ENCODE measurements at regions not wholly inside any gene's neighbourhood (a gene's known extent, or its start where the extent isn't known, plus 50 kb on each side); places are given as distances from the start of the nearest gene placed in this dataset.

DNA sequence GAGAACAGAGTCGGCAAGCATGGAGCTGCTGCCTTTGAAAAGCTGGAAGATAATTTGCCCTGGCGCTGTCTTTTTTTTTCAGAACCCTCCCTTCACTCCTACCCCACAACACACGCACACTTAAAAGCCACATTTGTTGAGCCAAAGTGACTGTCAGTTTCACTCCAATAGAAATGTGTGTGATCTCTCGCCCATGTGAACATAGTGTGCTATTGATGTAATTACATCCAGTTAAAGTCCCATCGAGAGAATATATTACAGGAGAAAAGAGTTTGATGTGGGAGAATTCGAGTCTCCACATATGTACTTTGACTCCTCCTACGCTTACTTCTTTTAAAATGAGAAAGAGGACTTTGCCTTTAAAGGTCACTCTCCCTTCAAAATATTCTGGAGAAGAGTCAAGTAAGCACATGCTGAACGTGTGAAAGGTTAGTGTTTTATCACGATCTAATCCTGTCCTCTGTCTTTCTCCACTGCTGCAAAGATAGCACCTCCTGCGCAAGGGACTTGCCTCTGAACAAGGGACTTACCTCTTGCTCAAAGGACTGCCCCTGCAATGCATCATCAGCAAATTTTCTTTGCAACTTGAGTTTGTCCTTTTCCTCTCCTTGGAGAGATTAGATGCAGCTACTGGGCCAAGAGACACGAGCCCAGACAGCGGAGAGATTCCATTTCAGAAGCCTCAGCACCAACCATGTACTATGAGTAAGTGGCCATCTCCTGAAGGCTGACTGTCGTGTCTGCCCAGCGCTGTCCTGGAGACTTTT lies 613.9 kb downstream of the PTPRU start:
- Mint-ChIP-seq H3K27ac (no peak overlapping the region), H3K4me1 (ENCODE audit: low read depth) (no peaks in the 10 kb centered on the region), H3K36me3 (ENCODE audit: low read depth) (no peaks in the 10 kb centered on the region)

DNA sequence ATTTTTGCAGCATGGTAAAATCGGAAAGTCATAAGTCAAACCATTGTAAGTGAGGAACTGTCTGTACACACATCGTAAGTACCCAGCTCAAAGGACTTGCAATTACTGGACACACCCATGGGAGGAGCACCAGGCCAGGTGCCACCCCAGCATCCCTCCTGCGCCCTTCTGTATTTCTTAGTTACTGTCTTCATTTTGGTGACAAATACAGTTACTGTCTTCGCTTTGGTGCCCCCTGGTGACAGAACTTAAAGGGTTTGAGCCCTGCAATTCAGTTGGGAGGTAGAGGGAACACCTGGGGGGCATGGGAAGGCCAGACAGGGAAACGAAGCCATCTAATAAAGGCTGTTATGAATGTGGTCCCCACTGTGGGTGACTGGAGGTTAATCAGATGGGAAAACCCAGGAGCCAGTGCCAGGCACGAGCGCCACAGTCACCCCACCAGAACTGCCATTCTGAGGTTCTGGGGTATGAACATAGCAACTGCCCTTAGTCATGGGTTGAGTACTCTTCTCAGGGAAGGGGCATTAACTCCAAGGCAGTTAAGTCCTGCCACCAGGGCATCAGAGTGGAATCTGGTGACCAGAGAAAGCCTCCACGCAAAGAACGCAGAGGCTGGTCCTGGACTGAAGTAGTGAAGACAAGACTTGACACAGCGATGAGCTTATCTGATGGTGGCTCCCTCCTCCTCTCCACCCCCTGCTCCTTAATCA lies 612.9 kb downstream of the PTPRU start:
- no peaks in the 10 kb centered on the region for H3K9me3 Mint-ChIP-seq
- H3K27ac Mint-ChIP-seq: no peak overlapping the region
- no peak overlapping the region for H3K4me3 Mint-ChIP-seq
- no peaks in the 10 kb centered on the region for H3K36me3 Mint-ChIP-seq (ENCODE audit: low read depth)
- H3K4me1 Mint-ChIP-seq (ENCODE audit: low read depth): no peaks in the 10 kb centered on the region
- intact Hi-C loops (cut with micrococcal nuclease): loop anchor here (5.0 kb wide), 1 partner anchor 472 kb away; no protein-coding TSS in a partner anchor
- H3K27me3 Mint-ChIP-seq: peaks cover 5% of the 10 kb centered on the region

More for the DNA sequence above, 613.9 kb downstream of the PTPRU start:
- intact Hi-C loops (cut with micrococcal nuclease): loop anchor here (5.0 kb wide), 1 partner anchor 473 kb away; no protein-coding TSS in a partner anchor
- Mint-ChIP-seq H3K27me3 (peaks cover 5% of the 10 kb centered on the region), H3K9me3 (no peaks in the 10 kb centered on the region), H3K4me3 (no peak overlapping the region)

DNA sequence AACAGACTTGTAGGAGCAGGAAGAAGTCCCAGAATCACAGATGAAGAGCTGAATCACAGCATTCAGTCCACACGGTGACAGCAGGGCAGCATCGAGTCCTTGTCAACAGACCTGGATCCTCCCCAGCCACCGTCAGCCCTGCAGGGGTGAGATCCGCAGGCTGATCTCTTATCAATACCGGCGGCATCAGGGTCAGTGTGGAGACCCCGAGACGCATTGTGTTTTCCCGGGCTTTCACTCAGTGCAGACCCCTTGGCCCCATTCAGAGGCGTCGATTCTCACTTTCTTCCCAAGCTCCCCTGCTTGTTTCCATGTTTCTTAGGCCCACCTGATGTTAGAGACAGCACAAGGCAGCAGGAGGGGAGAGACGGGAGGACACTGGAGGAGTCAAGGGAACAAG lies 609.6 kb downstream of the PTPRU start:
- intact Hi-C loops (cut with micrococcal nuclease): loop anchor here (5.0 kb wide), 1 partner anchor 469 kb away; no protein-coding TSS in a partner anchor
- H3K9me3 Mint-ChIP-seq: peaks cover 22% of the 10 kb centered on the region
- peaks cover 5% of the 10 kb centered on the region for H3K27me3 Mint-ChIP-seq

DNA sequence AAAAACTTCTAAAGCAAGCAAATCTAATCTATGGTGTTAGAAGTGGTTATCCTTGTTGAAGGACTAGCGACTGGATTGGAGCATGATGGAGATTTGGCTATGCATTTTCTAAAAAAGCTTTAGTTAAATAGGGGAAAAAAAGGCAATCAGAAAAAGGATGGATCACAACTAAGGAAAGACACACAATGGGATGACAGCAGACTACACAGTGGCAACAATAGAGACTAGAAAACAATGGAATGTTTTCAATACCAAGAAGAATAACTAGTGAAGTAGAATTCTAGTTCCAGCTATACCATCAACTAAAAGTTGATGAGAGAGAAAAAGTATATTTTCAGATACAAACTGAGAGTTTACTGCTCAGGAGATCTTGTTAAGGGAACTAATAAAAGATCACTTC lies 605.8 kb downstream of the PTPRU start:
- no peak overlapping the region for H3K27ac Mint-ChIP-seq
- no peak overlapping the region for H3K4me3 Mint-ChIP-seq
- intact Hi-C loops (cut with micrococcal nuclease): no loop called here
- H3K36me3 Mint-ChIP-seq (ENCODE audit: low read depth): no peaks in the 10 kb centered on the region
- peaks cover 6% of the 10 kb centered on the region for H3K27me3 Mint-ChIP-seq
- H3K4me1 Mint-ChIP-seq (ENCODE audit: low read depth): no peaks in the 10 kb centered on the region
- peaks cover 22% of the 10 kb centered on the region for H3K9me3 Mint-ChIP-seq

More for the DNA sequence above, 609.6 kb downstream of the PTPRU start:
- Mint-ChIP-seq H3K36me3 (ENCODE audit: low read depth) (no peaks in the 10 kb centered on the region), H3K4me1 (ENCODE audit: low read depth) (no peaks in the 10 kb centered on the region), H3K4me3 (no peak overlapping the region), H3K27ac (no peak overlapping the region)

DNA sequence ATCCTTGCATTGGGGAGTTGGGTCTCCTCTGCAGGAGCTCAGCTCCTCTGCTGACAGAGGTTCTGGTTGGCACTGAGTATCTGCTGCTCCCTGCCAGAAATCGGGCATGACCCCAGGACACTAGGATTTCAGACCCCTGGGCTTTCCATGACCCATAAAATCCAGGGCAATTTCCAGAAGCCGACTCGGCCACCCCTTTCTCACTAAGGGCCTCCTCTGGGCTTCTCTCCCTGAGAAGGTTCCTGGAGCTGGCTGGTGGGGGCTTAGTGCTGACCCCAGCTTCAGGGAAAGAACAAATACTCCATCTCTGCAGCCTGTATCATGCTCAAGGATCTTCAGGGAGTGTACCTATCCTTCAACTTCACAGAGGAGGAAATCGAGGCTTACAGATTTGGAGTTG lies 603.4 kb downstream of the PTPRU start:
- no peak overlapping the region for H3K4me3 Mint-ChIP-seq
- no peaks in the 10 kb centered on the region for H3K36me3 Mint-ChIP-seq (ENCODE audit: low read depth)
- H3K9me3 Mint-ChIP-seq: peaks cover 22% of the 10 kb centered on the region
- peaks cover 6% of the 10 kb centered on the region for H3K27me3 Mint-ChIP-seq
- no peaks in the 10 kb centered on the region for H3K4me1 Mint-ChIP-seq (ENCODE audit: low read depth)
- intact Hi-C loops (cut with micrococcal nuclease): no loop called here
- H3K27ac Mint-ChIP-seq: no peak overlapping the region

DNA sequence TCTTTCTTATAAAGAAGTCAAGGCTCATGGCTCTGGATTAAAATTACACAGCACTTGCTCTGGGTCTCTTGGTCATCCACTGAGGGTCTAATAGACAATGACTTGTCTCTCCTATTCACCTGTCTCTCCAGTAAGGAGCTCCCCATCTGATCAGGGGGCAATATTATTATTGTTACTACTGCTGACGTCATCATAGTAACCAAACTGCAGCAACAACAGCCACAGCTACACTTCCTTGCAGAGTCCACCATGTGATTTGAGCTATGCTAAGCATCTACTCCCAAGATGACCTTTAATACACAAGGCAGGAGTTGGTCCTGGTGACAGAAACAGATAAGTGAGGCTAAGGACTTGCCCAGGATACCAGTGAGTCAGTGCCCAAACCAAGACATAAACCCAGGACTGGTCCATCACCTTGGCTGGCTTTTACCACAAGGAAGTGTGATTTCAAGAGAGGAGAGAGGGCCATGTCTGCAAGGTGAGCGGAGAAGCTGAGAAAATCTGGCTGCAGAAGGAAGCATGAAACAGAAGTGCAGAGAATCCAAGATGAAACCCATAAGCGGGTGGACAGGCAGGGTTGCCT lies 602.5 kb downstream of the PTPRU start:
- Mint-ChIP-seq H3K27me3 (peaks cover 6% of the 10 kb centered on the region), H3K9me3 (peaks cover 22% of the 10 kb centered on the region), H3K27ac (no peak overlapping the region), H3K4me1 (ENCODE audit: low read depth) (no peaks in the 10 kb centered on the region), H3K36me3 (ENCODE audit: low read depth) (no peaks in the 10 kb centered on the region), H3K4me3 (no peak overlapping the region)
- intact Hi-C loops (cut with micrococcal nuclease): no loop called here

DNA sequence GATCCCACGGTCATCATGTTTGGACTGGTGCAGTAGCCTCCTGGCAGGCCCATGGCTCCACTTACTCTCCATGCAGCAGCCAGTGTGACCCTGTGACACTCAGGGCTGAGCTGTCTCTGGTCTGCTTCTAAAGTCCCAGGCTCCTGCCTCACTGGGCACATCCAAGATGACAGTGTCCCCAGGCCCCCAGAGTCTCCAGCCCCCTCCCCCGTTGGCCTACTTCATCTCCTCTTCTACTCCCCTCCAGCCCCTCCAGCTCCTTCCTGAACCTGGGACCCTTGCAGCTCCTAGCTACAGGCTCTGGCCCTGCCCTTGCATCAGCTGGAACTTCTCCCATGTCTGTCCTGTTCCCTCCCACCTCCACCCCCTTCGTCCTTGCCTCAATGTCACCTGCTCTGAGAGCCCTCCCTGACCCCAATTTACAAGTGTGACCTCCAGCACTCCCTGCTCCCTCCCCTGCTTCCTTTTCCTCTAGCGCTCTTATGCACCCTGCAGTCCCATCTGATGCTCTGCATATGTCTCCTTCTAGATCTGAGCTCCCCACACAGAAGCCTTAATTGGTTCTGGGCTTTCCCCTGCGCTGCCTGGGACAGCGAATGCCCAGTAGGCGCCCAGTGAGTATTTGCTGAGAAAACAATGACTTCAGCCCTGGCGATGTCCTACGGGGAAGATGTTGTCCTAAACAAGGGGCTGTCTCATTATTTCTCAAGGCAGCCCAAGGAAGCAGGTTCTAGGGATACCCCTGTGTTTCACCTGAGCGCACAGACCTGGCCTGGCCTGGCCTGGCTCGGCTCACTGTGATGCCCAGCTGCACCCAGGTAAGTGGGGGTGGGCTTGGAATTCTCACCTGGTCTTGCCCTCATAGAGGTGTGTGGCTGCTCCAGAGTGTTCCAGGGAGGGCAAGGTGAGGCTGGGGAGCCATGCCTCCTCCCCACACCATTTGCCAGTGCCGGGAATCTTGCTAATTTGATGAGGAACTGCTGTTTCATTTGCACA lies 600.6 kb downstream of the PTPRU start:
- no peaks in the 10 kb centered on the region for H3K4me1 Mint-ChIP-seq (ENCODE audit: low read depth)
- no peak overlapping the region for H3K4me3 Mint-ChIP-seq
- peaks cover 11% of the 10 kb centered on the region for H3K9me3 Mint-ChIP-seq
- intact Hi-C loops (cut with micrococcal nuclease): no loop called here
- no peaks in the 10 kb centered on the region for H3K36me3 Mint-ChIP-seq (ENCODE audit: low read depth)
- H3K27ac Mint-ChIP-seq: no peak overlapping the region
- H3K27me3 Mint-ChIP-seq: peaks cover 3% of the 10 kb centered on the region

DNA sequence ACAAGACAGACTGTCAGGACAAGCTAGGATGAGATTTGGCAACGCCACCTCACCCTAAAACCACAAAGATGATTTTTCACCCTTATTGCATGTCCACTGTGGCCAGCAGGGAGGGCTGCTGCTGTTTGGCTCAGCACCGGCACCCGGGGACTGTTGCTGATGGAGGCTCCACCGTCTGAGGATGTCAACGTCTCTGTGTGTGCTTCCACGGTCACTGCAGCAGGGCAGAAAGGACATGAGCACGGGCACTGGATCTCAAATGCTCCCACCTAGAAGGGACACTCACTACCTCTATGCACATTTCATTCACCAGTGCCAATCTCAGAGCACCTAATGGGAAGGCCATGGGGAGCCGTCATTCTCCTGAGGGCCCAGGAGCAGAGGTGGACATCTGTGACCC lies 599.6 kb downstream of the PTPRU start:
- Mint-ChIP-seq H3K4me3 (no peak overlapping the region), H3K27ac (no peak overlapping the region), H3K4me1 (ENCODE audit: low read depth) (no peaks in the 10 kb centered on the region), H3K27me3 (peaks cover 3% of the 10 kb centered on the region), H3K36me3 (ENCODE audit: low read depth) (no peaks in the 10 kb centered on the region), H3K9me3 (no peaks in the 10 kb centered on the region)
- intact Hi-C loops (cut with micrococcal nuclease): no loop called here

DNA sequence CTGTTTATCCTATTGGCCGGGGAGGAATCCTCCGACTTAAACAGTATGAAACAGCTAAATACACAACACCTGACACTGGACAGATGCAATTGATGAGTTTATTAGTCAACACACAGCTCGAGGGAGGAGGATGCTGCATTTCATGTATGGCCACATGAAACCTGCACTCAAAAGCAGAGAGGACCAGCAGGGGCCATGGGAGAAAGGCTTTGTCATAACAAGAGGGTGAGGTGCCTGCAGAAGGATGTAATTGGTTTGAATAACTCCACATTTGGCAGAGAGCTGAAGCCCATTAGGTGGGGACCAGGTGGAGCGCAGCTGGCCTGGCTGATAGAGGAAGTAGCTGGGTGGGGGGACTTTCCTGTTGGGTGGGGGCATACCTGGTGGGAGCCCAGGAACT lies 599.1 kb downstream of the PTPRU start:
- Mint-ChIP-seq H3K27me3 (peaks cover 1% of the 10 kb centered on the region), H3K9me3 (no peaks in the 10 kb centered on the region), H3K4me1 (ENCODE audit: low read depth) (no peaks in the 10 kb centered on the region), H3K36me3 (ENCODE audit: low read depth) (no peaks in the 10 kb centered on the region), H3K27ac (no peak overlapping the region), H3K4me3 (no peak overlapping the region)
- intact Hi-C loops (cut with micrococcal nuclease): no loop called here

DNA sequence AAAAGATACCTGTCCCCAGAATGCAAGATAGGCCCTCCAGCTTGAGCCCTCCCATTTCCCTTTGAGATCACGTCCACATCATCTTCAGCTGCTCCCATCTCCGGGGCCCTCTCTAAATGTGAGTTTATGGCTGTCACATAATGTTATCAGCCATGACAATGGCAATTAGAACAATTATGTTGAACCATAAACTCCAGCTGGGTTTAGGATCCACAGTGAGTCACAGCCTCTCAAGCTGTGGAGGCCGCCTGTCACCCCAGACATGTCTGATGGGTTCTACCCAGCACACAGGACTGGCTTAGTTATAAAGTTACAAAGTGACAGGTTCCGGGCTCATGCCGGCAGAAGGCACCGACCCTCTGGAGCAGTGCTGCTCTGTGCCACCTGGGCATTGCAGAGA lies 597.3 kb downstream of the PTPRU start:
- Mint-ChIP-seq H3K9me3 (no peaks in the 10 kb centered on the region), H3K36me3 (ENCODE audit: low read depth) (no peaks in the 10 kb centered on the region), H3K4me1 (ENCODE audit: low read depth) (no peaks in the 10 kb centered on the region), H3K27ac (no peak overlapping the region), H3K4me3 (no peak overlapping the region), H3K27me3 (peaks cover 4% of the 10 kb centered on the region)
- intact Hi-C loops (cut with micrococcal nuclease): no loop called here

DNA sequence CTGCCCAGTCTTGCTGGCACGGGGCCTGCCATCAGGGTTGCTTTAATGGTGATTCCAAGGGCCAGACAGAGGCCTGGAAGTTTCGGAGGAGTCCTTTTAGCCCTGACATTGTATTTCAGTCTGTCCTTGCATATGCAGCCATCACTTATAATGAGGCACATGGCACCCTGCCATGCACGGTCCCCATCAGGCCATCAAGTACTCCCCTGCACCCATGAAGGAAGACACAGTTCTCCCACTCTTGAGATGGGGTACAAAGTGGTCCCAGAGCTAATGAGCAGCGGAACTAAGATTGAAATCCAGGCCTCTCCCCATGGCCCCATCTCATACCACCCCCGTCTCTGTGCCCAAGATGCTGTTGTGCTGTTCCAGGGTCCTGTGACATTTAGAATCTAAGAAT lies 596.6 kb downstream of the PTPRU start:
- Mint-ChIP-seq H3K27ac (no peak overlapping the region), H3K9me3 (no peaks in the 10 kb centered on the region), H3K4me3 (no peak overlapping the region), H3K36me3 (ENCODE audit: low read depth) (no peaks in the 10 kb centered on the region), H3K4me1 (ENCODE audit: low read depth) (no peaks in the 10 kb centered on the region), H3K27me3 (peaks cover 4% of the 10 kb centered on the region)
- intact Hi-C loops (cut with micrococcal nuclease): no loop called here

DNA sequence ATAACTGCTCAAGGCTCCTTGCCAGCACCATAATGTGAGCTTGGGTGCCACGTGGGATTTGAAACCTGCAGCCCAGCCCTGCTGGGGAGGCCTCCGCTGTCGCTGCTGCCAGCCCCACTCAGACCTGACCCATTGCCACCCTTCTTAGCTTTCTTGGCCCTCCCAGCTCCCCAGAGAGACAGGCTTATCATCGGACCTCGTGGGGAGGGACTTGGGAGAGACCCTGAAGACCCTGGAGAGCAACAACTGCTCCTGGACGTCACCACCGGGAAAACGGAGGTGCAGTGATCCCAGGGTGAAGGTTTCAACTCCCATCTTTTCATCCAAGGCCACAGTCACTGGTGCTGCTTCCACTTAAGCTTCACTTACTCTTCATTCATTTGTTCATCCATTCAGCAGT lies 596.1 kb downstream of the PTPRU start:
- H3K27me3 Mint-ChIP-seq: peaks cover 4% of the 10 kb centered on the region
- no peaks in the 10 kb centered on the region for H3K36me3 Mint-ChIP-seq (ENCODE audit: low read depth)
- H3K9me3 Mint-ChIP-seq: no peaks in the 10 kb centered on the region
- intact Hi-C loops (cut with micrococcal nuclease): no loop called here
- H3K4me3 Mint-ChIP-seq: no peak overlapping the region
- no peak overlapping the region for H3K27ac Mint-ChIP-seq
- H3K4me1 Mint-ChIP-seq (ENCODE audit: low read depth): no peaks in the 10 kb centered on the region

DNA sequence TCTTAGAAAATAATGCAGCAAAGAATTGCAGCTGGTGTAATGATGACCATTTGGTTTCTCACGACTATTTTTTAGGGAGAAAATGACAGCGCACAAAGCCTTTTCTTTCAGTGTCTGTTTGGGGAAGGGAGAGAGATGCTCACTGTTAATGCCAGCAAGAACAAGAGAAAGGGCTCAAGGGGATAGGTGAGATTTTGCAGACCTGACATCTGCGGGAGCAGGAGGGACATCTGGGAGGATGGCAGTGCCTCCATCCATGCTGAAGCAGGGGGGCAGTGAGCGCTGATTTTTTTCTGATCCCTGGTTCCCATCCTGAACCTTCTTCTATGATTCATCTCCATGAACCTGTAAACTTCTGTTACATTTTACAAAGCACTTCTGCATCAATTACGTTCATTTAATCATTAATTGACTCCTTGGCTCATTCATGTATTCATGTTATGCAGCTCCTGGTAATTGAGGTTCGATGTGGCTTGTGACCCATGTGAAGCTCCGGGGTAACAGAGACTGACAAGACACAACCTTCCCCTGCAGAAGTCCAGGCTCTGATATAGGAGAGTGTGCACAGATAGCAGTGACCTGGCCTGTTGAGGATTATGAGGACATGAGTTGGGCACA lies 595.3 kb downstream of the PTPRU start:
- H3K27ac Mint-ChIP-seq: no peak overlapping the region
- intact Hi-C loops (cut with micrococcal nuclease): no loop called here
- peaks cover 4% of the 10 kb centered on the region for H3K27me3 Mint-ChIP-seq

More for the DNA sequence above, 595.3 kb downstream of the PTPRU start:
- no peaks in the 10 kb centered on the region for H3K4me1 Mint-ChIP-seq (ENCODE audit: low read depth)
- no peaks in the 10 kb centered on the region for H3K9me3 Mint-ChIP-seq
- H3K4me3 Mint-ChIP-seq: no peak overlapping the region
- H3K36me3 Mint-ChIP-seq (ENCODE audit: low read depth): no peaks in the 10 kb centered on the region

All from dendritic cell treated with granulocyte-macrophage colony-stimulating factor and Interleukin-4, amounts not matched to agents 40 ng/mL and 50 ng/mL, for 4 days (primary cell).